Breast epithelium (tissue), 3 donors: ENCODE measurements at regions not wholly inside any gene's neighbourhood (a gene's known extent, or its start where the extent isn't known, plus 50 kb on each side); places are given as distances from the start of the nearest gene placed in this dataset.

Experiments
- CTCF ChIP-seq, 3 donors: fragments of 450-650 bp; IDR thresholded peaks; one replicate each; pipeline ENCODE4 v1.5.1; 2016 to 2017; ENCODE audit warnings: antibody characterized with exemption in 3 of 3, mild to moderate bottlenecking in 3 of 3, moderate library complexity in 3 of 3
- POLR2AphosphoS5 ChIP-seq, 3 donors: sonication (generic); formaldehyde crosslinking; IDR thresholded peaks; one replicate each; pipeline ENCODE4 v1.6.1; 2017; ENCODE audit warnings: antibody characterized with exemption in 3 of 3

GRCh38 chr3:182632077-182632393 lies 161.3 kb upstream of the ATP11B start:
- TF ChIP-seq POLR2AphosphoS5 (IDR thresholded peaks at IDR 0.05): no peak
- TF ChIP-seq CTCF (IDR thresholded peaks at IDR 0.05): no peak
